GM12865 (cell line): ENCODE measurements at regions not wholly inside any gene's neighbourhood (a gene's known extent, or its start where the extent isn't known, plus 50 kb on each side); places are given as distances from the start of the nearest gene placed in this dataset.

ENCODE experiments used
- DNase-seq: peaks from one replicate; pipeline ENCODE4 v3.0.0; 2010; ENCODE audit warnings: low read depth
- H3K4me3 ChIP-seq: 2 replicates; pipeline ENCODE4 v1.5.1; 2011; ENCODE audit warnings: mild to moderate bottlenecking, low read depth, low read length, control low read depth
- TF ChIP-seq, protein P1 (sequence below): IDR thresholded peaks from 2 replicates; pipeline ENCODE4 v1.5.1; 2011; ENCODE audit warnings: low read length, control low read depth, low read depth, inconsistent platforms; ENCODE audit not compliant: insufficient read depth; ENCODE audit errors: missing control alignments

DNA sequence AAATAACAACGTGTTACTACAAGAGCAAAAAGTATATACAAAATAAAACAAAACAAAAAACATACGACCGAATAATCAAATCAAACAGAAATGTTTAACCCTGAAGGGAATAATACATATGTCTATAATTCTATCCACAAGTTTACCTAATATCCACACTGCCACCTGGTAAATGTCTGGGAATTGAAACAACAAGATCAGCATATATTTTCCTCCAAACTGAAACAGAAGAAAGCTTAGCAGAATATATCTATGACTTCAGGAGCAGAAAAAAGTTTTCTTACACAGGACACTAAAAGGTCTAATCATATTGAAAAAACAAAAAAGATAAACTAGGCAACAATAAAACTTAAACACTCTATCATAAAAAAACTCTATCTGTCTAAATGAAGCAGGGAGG, 404.0 kb downstream of the CDH11 start:
- H3K4me3 ChIP-seq = no peak overlapping the region
- DNase-seq = no peak
- TF ChIP-seq, protein P1, sequence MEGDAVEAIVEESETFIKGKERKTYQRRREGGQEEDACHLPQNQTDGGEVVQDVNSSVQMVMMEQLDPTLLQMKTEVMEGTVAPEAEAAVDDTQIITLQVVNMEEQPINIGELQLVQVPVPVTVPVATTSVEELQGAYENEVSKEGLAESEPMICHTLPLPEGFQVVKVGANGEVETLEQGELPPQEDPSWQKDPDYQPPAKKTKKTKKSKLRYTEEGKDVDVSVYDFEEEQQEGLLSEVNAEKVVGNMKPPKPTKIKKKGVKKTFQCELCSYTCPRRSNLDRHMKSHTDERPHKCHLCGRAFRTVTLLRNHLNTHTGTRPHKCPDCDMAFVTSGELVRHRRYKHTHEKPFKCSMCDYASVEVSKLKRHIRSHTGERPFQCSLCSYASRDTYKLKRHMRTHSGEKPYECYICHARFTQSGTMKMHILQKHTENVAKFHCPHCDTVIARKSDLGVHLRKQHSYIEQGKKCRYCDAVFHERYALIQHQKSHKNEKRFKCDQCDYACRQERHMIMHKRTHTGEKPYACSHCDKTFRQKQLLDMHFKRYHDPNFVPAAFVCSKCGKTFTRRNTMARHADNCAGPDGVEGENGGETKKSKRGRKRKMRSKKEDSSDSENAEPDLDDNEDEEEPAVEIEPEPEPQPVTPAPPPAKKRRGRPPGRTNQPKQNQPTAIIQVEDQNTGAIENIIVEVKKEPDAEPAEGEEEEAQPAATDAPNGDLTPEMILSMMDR = no peak

DNA sequence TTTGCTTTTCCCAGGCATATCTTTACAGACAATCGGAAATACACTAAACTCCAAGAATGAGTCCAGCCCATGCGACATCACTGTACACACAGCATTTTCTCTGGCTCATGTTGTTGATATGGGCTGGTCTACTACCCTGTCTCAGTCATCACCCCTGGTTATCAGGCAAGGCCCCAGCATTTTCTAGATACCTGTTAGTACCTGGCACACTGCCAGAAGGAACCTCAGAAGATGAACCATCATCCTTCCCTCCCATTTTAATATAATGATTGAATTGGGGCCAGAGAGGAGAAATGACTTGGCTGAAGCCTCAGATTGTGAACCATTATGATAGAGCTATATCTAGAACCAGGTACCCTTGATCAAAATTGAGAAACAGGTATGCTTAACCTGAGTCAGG, 406.2 kb downstream of the CDH11 start:
- no peak overlapping the region for H3K4me3 ChIP-seq
- TF ChIP-seq, protein P1 = no peak
- DNase-seq = no peak

DNA sequence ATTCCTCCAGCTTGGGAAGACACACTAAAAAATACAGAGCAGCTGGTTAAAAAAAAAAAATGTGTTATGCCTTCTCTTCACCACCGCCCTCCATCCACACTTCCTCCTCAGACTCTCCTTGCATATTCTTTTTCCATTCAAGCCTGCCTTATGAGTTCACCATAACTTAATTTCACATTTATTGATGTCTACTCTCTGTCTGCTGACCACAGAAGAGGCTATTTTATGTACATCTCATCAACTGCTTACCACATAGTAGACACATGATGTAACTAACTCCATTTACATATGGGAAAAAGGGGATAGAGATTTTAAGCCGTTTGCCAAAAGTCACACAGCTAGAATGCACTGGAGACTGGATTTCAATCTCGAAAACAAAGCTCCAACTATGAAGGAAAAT, 409.8 kb downstream of the CDH11 start:
- TF ChIP-seq, protein P1 = no peak
- no peak for DNase-seq
- H3K4me3 ChIP-seq = no peak overlapping the region

DNA sequence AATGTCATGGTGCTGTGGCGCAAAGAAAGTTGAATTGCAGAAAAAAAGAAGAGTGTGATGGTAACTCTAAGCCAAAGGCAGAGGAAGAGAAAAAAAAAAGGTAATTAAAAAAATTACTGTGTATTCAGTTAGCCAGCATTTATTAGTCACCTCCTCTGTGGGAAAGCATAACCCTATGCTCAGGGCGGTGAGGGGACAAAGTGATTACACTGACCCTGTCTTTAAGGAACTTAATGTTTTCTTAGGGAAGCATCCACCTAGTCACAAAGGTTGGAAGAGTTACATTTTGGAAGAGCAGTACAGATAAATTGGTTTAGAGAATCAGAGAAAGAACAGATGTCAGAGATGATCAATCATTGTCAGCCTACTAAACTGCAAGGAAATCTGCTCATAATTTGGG, 410.3 kb downstream of the CDH11 start:
- H3K4me3 ChIP-seq = no peak overlapping the region
- no peak for DNase-seq
- TF ChIP-seq, protein P1 = no peak

DNA sequence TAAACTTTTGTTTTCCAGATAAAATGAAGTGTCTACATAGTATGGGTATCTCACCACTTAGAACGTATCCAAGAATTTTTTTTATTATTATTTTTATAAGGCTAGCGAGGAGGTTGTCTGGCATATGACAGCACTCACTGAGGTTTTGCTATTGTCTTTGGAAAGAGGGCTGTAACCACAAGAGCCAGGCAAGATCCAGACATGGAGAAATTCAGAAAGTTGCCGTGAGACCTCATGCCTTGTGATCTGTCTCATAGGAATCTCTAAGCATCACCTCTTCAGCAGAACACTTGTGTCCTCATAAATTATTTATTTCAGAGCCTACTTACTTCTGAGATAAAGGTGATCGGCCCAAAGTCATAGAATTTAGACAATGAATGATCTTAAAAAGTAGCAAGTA, 410.8 kb downstream of the CDH11 start:
- H3K4me3 ChIP-seq = no peak overlapping the region
- TF ChIP-seq, protein P1 = no peak
- DNase-seq = no peak

DNA sequence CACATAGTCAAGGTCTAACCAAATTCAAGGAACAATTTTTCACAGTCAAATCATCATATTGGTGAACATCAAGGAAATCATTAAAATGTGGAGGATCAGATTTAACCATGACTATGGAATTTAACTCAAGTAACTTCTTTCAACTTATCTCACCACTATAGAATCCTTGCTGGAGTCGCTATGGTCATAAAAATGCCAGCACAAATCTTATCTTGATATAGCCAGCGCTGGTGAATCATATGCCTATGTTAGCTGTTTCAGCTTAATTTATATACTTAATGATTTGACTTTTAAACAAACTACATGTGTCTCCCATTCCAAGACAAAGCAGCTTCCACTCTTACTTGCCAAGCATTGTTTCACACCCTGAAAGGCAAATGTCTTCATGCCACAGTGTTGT, 416.4 kb downstream of the CDH11 start:
- TF ChIP-seq, protein P1 = no peak

DNA sequence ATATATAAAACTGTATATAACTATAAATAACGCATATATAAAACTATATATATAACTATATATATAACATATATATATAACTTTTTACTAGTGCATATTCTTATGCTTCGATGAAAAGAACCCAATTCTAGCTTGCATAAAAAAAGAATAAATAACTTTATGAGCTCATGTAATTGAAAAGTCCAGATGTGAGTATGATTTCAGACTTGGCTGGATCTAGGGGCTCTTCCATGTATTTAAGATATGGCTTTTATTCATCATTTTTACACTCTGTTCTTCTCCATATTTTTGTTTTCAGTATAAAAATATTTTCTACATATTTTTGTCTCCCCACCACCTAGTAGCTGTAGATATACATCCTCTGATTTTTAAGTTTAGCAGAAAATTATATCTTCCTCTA, 417.5 kb downstream of the CDH11 start:
- DNase-seq = no peak
- TF ChIP-seq, protein P1 = no peak
- no peak overlapping the region for H3K4me3 ChIP-seq

More for the DNA sequence above, 416.4 kb downstream of the CDH11 start:
- H3K4me3 ChIP-seq = no peak overlapping the region
- DNase-seq = no peak
